NCI-H2227 (cell line): ENCODE measurements at regions not wholly inside any gene's neighbourhood (a gene's known extent, or its start where the extent isn't known, plus 50 kb on each side); places are given as distances from the start of the nearest gene placed in this dataset.

ENCODE experiments used
- DNase-seq: peaks from one replicate; lab custom pipeline; 2025; ENCODE audit not compliant: unreplicated experiment; lab: John Stamatoyannopoulos, UW

DNA sequence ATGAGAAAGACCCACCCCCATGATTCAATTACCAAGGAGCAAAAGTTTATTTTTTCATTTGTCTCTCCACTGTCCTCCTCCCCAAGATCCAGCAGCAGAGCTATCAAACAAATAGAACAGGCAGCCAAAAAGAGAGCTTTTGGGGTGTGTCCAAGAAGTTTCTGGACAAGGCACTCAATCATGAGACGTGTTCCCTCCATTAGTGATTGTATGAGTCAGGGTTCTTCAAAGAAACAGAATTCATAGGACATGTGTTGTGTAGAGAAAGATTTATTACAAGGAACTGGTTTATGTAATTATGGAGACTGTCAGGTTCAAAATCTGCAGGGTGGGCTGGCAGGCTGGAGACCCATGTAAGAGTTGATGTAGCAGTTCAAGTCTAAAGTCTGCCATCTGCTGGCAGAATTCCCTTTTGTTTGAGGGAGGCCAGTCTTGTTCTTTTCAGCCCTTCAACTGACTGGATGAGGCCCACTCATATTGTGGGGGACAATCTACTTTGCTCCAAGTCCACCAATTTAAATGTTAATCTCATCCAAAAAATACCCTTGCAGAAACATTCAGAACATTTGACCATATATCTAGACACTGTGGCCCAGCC, 248.1 kb upstream of the OPRM1 start:
- DNase-seq = no peak

DNA sequence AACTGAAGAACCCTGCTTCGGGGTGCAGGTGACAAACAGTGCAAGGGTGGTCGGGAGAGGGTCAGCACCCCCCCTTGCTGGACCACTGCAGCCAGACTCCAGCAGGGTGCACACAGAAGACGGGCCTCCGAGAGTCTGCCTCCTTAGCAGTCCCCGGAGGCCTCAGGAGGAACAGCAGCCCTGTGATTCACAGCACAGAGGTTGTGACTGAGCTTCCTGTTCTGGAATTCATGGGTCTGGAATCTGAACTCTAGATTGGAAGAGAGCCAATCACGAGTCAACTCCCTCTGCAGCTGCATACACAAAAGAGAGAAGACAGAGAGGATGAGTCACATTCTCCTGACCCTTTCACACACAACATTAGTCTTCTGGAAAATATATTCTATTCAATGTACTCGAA, 249.0 kb upstream of the OPRM1 start:
- DNase-seq = no peak

DNA sequence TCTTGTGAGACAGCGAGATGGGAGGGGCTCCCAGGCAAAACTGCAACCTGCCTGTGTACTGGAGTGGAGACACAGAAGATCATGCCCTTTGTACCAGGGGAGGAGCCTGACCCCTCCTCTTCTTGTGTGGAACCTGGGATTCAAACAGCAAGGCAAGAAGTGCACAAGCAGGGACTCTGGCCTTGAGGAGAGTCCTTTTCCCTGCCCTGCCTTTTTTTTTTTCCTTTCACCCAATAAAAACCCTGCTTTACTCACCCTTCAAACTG, 251.8 kb upstream of the OPRM1 start:
- no peak for DNase-seq

DNA sequence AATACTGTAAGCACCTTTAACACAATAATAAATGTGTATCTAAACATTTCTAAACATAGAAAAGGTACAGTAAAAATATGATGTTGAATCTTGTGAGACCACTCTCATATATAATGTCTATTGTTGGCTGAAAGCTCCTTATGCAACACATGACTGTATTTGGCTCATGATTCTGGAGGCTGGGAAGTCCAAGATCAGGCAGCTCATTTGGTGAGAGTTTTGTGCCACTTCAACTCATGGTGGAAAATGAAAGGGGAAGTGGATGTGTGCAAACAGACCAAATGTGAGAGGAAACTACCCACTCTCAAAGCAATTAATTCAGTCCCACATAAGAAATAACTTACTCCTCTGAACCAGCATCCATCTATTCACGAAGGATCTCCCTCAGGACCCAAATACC, 257.7 kb upstream of the OPRM1 start:
- no peak for DNase-seq

DNA sequence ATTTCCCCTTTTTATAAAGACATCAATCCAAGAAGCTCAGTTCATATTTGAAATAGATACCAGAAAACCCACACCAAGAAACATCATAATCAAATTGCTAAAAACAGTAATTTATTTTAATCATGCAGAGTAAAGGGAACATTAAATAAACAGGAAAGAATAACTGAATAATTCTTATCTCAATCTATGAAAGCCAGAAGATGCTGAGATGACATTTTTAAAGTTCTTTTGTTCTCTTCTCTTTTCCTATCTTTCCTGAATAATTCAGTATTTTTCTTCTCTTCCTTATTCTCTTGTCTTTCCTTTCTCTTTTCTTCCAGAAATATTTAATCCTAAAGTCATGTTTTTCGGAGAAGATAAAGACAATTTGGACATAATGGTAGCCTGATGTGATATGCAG, 259.0 kb upstream of the OPRM1 start:
- DNase-seq = no peak

DNA sequence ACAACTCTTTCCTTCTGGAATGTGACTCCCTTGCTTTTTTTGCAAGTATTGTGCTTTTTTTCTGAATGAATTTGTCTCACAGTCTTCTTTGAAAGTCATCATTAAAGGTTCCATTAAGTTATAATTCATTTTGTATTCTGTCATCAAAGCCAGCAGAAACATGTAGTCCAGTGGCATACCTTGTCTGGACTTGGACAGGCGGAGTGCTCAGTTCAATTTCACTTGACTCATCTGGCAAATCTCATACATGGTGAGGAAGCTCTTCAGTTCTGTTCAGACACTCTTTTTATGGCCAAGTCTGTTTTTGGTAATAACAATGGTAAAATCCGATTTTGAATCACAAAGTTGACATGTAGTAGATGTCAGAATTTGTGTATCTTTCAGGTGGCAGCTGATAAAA, 260.8 kb upstream of the OPRM1 start:
- DNase-seq = no peak

DNA sequence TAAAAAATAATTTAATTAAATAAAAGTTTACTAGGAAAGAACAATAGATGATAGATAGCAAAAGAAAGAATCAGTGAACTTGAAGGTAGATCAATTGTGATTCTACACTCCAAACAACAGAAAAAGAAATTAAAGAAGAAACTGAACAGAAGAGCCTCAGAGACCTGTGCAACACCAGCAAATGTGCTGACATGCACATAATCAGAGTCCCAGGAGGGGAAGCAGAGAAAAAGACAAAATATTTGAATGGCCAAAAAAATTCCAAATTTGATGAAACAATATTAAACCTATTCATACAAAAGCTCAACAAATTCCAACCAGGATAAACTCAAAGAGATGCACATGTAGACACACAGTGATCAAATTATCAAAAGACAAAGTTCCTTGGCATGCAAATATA, 267.5 kb upstream of the OPRM1 start:
- DNase-seq = no peak

DNA sequence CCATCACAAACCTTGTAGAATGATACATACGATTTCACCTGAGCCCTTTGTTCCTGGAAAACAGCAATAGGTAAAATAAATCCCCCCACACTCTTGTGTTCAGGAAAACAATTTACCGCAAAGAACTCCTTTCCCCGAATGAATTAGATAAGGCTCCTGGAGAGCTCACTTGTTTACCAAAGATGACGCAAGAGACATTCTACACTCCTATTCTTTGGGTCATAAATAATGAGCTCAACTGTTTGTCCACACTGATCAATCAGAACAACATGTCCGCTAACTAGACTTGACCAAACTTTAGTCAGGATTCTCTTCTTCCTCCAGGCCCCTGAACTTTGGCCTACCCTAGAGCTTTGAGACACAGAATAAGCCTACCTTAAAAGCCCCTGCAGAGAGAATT, 271.9 kb upstream of the OPRM1 start:
- DNase-seq = no peak

DNA sequence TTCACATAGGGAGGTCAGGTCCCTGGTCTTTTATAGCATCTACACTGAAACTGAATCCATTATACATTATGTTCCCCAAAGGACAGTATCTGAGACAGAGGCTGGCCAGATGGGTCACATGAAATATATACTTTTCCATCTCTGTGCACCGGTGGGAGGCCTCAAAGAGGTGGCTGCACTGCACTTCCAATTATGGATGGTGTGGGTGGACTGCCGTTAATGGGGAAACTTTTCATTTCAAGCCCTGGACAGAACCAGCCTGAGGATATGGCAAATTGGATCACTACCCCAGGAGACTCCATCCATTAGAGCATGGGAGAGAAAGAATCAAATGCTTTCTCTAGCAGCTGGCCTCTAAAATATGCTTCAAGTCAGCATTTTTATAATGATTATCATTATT, 280.5 kb upstream of the OPRM1 start:
- no peak for DNase-seq

DNA sequence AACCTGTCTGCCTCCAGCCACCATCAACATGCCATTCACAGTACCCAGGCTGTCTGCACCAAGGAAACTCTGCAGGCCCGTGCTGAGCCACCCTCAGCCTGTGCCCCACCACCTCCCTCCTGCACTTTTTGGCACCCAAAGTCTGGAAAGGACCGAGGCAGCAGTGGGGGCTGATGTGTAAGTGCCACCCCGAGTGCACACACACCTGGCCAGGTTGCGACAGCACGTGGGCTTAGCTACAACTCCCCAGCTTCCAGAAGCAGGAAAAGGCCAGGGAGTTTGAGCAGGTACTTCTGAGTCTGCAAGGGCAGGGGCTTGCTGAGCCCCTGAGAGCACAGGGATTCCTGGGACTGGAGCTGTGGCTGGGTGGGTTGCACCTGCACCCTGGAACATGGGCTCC, 303.3 kb upstream of the OPRM1 start:
- no peak for DNase-seq

DNA sequence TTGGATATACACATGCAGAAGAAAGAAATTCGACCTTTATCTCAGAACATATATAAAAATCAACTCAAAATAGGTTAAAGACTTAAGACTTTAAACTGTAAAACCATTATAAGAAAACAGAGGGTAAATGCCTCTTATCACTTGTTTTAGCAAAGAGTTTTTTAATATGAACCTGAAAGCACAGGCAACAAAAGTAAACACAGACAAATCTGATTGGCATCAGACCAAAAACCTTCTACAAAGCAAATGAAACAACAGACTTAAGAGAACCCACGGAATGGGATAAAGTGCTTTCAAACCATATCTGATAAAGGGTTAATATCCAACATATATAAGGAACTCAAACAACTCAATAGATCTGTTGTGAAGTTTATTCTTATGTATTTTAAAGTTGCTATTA, 309.9 kb upstream of the OPRM1 start:
- no peak for DNase-seq

DNA sequence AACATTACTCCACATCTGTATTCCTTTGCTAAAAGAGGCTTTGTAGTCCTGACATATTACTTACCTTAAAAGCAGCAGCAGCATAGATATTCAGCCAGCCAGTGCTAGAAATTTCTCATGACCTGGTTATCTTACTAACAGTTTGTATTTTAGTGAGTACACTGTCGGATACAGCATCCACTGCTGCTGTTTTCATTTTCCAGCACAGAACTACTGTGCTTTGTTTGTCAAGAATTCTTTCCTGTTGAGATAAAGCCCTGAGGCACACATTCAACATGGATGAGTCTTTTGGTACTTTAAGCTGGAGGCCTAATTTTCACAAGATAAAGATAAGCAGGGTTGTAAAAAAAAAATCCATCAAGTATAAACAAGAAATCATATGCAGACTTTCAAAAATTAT, 311.2 kb upstream of the OPRM1 start:
- DNase-seq = no peak

DNA sequence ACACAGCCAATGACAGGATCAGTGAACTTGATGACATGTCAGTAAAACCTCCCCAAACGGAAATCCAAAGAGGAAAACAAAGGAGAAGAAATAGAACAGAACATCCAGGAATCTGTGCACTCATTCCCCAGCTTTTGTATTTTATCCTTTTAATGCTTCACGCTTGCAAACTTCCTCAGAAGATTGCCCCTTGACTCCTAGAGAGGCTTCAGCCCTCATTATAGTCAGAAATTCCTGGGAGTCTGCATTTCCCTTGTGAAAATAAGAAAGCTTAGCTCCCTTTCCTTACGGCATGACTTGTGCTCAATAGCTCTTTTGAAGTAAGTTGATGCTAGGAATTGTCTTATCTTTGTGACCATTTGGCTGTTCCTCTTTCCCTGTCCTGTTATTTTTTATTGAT, 313.6 kb upstream of the OPRM1 start:
- no peak for DNase-seq

DNA sequence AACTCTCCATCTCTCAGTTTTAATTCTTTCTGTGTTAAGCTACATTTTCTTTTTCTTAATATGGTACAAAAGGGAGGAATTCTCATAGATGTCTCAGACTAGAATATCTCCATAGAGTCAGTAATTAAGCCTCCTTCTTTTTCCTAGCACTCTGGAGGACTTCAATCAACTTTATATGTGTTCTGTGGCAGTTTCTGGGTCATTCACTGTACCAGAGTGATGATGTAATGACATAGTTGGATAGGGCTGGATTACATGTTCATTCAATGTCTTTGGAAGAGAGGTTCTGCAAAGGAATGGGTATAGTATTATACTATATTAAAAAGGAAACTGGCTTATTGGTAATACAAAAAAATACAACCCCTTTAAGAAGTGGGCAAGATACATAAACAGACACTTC, 318.3 kb upstream of the OPRM1 start:
- DNase-seq = no peak

DNA sequence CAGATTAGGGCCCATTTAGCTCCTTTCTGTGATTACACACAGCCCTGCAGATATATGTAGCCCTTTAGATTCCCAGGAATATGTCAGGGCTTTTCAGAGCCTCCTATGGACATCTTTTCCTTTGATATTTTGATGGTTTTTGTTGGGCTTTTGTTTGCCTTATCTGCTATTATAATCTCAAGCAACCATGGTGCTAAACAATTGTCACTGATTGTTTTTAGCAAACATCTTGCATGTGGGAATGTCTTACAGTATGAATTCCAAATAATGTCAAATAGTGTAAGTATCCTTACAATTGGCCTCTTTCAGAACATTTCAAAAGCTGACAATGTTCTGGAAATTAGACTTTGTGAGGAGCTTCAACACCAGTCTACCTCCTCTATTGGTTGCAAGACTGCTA, 333.6 kb upstream of the OPRM1 start:
- no peak for DNase-seq

DNA sequence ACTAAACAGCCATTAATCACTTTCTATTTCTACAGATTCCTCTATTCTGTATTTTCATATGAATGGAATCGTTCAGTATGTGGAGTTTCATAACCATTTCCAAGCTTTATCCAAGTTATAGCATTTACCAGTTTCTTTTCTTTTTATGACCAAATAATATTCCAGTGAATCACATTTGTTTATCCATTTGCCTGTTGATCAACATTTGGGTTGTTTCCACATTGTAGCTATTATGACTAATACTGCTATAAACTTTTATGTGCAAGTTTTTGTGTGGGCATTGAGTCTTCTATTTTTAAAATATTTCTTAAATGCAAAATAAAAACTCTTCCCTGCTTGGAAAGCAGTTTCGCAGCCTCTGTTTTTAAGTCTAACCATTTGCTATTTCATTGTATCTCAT, 336.4 kb upstream of the OPRM1 start:
- no peak for DNase-seq

DNA sequence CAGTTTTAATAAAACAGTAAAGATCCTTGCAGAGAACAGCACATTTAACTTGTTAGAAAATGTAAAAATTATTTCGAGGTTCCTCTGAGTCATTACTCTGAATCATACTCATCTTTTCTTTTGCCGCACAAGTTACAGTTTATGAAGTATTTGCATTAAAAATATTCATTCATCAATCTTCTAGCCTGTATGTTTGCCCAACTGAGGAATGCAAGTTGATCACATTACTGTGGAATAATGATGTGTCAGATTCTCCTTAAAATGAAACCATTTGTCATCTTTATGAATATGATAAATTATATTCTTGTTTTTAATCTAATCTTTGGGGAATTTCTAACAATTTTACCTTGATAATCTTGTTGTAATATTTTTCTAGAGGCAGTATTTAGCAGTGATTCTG, 340.4 kb upstream of the OPRM1 start:
- no peak for DNase-seq

DNA sequence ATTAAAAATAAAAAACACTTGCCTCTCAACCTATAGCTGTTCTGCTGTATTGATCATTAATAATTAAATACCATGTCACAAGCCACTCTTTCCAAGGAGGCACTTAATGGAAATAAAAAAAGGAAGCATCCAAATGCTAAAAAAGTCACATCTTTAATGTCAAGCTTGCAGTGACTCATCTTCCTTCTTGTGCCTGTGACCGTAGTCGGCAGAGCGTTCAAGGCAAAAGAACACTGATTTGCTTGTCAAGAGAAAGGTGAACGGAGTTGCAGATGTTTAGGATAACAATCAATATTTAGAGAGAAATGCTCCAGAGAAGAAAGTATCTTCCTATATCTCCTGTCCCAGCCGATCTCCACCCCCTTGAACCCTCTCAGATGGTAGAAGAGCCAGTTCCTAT, 341.0 kb upstream of the OPRM1 start:
- DNase-seq = no peak

DNA sequence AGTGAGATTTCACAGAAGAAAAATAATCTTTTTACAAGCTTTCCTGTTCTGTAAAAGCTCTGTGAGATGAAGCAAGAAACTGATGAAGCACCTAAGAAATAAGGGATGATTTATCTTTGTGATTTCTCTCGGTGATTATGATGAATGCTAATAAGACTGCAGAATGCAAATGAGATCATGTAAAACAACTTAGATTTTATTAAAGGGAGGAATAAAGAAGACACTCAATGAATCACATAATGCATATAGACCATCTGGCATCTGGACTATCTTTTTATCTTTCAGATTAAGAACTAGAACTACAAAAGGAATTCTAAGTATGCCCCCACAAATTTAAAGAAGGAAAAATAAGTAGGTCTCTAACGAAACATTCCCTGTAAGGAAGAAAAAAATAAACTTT, 361.5 kb upstream of the OPRM1 start:
- no peak for DNase-seq

DNA sequence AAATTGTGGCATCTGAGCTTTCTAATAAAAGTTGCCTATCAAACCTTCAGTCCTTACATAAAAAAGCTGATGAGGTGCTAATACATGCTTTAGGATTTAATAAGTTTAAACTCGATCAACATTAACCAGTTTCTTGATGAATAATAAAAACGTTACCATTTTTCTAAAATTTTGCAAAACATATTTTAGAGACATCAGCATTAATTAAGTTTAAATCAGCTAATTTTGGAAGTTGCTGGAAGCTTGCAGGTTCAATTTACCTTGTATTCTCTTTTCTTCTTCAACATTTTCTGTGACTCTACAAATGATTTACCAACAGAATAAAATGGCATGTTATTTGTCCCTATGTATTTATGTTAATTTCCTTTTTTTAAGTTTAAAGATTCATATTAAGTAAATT, 365.3 kb upstream of the OPRM1 start:
- no peak for DNase-seq

DNA sequence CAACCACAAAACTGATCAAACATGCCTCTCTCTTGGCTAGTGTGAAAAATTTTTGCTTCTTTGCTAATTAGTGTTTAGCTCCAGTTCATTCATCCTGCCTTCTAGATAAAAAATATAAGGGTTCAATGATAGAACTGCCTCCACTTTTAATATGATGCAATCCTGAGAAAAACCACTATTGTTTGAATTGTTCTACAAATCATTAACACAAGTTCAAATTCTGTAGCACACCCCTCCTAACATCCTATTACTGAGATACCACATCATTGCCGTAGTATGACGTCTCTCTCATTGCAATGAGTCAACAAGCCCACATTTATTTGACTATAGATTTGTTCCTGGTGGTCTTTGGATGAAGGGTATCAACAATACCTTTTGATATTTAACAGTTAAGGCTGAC, 365.8 kb upstream of the OPRM1 start:
- DNase-seq = no peak

DNA sequence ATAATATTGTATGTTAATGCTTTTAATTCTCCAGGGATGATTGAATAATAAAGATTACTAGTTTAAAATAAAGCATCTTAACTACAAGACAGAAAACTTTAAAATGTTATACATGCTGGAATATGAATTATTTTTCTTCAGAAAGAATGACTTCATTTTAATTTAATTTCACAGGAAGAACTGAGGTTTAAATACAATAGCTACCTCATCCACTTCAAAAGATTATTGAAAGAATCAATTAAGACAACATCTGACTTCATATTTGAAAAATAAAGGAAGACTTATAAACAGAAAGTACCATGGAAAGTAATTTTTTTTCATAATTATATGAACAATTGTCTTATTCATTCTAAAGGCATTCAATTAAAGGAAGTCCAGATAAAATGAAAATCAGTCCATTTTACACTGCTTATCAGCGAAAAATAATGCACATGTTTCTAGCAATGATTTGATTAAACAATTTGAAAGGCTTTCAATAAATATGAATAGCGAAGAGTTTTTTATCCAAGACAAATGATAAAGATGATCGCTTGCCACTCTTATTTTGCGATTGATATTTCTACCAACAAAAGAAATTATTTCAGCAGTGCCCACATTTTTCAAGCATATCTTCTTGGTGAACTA, 368.5 kb upstream of the OPRM1 start:
- no peak for DNase-seq

DNA sequence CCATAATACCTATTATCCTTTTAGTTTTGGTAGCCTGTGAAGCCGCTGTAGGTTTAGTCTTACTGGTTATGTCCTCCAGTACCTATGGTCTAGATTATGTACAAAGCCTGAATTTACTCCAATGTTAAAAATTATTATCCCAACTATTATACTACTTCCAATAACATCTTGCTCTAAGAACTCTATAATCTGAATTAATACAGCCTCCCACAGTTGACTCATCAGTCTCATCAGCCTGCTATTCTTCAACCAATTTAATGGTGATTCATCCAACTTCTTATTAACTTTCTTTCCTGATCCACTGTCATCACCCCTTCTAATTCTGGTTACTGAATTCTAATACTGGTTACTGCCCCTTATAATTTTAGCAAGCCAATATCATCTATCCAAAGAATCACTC, 370.3 kb upstream of the OPRM1 start:
- no peak for DNase-seq

DNA sequence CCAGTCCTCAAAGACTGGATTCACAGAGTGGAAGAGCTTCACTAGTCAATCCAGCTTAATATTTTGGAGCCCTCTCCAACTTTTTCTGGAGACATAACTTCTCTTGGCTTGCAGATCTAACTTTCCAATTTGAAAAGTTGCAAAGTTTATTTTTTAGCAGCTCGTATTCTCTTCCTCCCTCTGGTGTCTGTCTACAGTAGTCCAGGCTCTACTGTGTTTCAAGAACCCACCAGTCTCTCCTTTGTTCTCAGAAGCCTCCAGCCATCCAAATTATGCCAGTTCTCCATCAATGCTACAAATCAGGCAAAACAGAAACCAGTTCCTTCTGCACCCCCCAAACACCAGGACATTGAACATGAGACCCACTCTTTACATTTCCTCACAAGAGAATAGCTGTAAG, 376.1 kb upstream of the OPRM1 start:
- DNase-seq = no peak
